ENCODE measurements at regions not wholly inside any gene's neighbourhood (a gene's known extent, or its start where the extent isn't known, plus 50 kb on each side); places are given as distances from the start of the nearest gene placed in this dataset.
"Not testable (repeated sequence)": the region's sequence is repeated elsewhere in the genome, so short reads cannot be mapped to it uniquely, and the experiment has no call there.

- DNase-seq, result no peak
These were observed 1443.1 kb downstream of the PCDH9 start for GRCh38 chr13:65787082-65787481.

GRCh38 chr13:65784088-65784816 lies 1445.9 kb downstream of the PCDH9 start:
- DNase-seq, result no peak

GRCh38 chr13:65783383-65783782 lies 1446.8 kb downstream of the PCDH9 start:
- peak; percentile 50 for DNase-seq

- not testable (repeated sequence) for DNase-seq
These were observed 1458.3 kb downstream of the PCDH9 start for GRCh38 chr13:65771704-65772313.

DNA sequence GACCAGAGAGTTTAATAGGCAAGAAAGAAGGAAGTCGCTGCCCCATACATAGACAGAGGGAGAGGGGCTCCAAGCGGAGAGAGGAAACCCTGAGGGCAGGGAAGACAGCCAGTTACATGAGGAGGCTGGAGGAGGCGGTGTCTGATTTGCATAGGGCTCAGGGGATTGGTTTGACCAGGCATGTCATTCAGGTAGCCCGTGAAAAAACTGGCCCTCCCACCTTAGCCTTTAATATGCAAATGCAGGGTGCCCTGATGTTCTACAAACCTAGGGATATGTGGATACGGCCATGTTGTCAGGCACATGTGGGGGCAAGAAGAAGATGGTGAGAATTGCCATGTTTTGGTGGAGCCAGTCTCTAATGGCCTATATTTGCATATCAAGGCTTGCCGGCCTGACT lies 1461.6 kb downstream of the PCDH9 start:
- peak; percentile 61 for DNase-seq

- no peak for DNase-seq
These were observed 1466.3 kb downstream of the PCDH9 start for GRCh38 chr13:65763811-65764210.

DNA sequence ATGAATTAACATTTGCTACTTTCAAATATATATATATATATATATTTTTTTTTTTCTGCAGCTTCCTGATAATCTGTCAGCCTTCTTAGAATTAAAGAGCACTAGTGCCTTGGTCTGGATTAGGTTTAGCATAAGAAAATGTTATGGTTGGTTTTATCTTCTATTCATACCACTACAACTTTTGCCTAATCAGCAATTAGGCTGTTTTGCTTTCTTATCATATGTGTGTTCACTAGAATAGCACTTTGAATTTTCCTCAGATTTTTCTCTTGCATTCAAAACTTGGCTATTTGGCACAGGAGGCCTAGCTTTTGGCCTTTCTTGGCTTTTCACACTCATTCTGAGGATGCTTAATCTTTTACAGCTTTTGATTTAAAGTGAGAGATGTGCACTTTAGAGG lies 1468.1 kb downstream of the PCDH9 start:
- DNase-seq, result no peak

DNA sequence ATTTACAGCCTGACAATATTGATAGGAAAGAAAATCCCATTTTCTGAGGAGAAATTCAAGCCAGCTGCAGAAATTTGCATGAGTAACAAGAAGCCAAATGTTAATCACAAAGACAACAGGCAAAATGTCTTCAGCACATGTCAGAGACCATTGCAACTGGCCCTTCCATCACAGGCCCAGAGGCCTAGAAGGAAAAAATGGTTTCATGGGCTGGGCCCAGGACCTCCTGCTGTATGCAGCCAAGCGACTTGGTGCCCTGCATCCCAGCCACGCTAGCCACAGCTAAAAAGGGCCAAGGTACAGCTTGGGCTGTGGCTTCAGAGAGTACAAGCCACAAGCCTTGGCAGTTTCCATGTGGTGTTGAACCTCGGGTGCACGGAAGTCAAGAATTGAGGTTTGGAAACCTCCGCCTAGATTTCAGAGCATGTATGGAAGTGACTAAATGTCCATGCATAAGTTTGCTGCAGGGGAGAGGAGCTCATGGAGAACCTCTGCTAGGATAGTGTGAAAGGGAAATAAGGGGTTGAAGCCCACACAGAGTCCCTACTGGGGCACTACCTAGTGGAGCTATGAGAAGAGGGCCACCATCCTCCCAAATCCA lies 1474.0 kb downstream of the PCDH9 start:
- no peak for DNase-seq

- DNase-seq, result no peak
These were observed 1481.9 kb downstream of the PCDH9 start for GRCh38 chr13:65748227-65748626.

DNA sequence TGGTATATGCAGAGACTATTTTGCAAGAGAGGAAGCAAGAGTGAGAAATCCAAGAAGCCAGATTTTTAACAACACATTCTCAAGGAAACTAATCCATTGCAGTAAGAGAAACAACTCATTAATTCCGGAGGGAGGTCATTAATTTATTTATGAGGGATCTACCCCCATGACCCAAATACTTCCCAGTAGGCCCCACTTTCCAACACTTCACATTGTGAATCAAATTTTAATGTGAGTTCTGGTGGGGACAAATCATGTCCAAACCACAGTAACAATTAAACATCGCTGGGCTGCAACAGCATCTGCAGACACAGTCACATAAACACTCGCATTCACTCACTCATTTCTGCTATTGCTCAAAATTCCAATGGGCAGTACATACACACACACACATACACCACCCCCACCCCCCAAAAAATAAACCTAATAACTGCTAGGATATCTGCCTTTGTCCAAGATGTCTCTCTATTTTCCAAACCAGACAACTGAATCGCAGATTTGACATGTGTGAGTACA lies 1483.7 kb downstream of the PCDH9 start:
- DNase-seq, result no peak

- no peak for DNase-seq
These were observed 1485.3 kb downstream of the PCDH9 start for GRCh38 chr13:65744836-65745235.

DNA sequence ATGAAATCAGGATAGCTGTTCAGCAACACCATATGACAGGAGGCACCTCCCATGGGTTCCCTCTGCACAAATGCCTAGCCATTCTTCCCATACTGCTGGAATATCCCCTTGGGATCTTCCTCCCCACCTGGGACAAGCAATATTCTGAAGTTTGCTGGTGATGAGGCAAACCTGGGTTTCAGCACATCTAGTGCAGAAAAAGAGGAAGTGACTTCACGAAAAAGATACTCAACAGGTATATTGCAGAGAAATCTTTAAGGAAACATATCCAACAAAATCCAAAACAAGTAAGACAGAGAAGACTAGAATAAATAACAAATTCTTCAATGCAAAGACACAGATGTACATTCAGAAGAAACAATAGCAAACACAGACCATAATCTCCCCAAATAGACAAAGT lies 1497.0 kb downstream of the PCDH9 start:
- DNase-seq, result no peak

GRCh38 chr13:65727070-65727469 lies 1503.1 kb downstream of the PCDH9 start:
- DNase-seq, result no peak

DNA sequence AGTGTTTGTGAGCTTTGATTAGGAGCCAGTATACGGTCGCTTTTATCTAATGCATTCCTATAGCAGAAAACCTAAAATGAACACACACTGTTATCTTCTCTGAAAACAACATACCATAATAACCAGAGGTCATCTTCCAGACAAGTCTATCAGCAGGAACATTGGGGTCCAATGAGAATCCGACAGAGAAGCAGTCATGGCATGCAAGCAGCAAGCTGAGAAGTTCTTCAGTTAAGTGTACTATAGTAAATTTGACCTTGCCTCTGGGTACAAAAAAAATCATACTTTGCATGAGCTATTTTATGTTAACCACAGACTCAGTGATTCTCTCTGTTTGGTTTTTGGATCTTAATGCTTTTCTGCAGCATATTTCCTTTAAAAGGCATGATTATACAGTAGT lies 1505.1 kb downstream of the PCDH9 start:
- no peak for DNase-seq

GRCh38 chr13:65724226-65724625 lies 1505.9 kb downstream of the PCDH9 start:
- DNase-seq, result no peak

GRCh38 chr13:65722506-65722905 lies 1507.6 kb downstream of the PCDH9 start:
- DNase-seq, result no peak

DNA sequence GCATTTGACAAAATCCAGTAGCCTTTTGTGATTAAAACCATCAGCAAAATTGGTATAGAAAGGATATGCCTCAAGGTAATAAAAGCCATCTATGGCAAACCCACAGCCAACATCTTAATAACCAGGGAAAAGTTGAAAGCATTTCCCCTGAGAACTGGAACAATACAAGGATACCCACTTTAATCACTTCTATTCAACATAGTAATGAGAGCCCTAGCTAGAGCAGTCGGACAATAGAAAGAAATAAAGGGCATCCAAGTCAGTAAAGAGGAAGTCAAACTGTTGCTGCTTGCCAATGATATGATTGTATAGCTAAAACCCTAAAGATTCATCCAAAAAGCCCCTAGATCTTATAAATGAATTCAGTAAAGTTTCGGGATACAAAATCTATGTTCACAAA lies 1510.3 kb downstream of the PCDH9 start:
- DNase-seq, result no peak

DNA sequence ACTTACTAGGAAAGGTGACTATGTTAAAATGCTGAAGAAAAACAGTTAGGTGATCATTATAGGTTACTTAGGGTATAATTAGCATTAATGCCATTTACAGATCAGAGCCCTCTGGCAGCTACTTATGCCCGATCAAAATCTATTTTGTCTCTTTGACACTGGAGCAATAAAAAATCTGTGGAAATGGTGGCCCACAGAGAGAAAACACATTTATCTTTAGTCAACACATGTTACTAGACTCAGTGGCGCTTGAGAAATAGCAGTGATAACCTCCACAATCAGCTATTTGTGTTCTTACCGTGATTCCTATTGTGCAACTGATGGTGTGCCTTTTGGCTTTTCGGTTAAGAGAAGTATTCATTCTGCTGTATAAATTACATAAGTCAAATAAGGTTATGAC lies 1519.6 kb downstream of the PCDH9 start:
- DNase-seq, result no peak

DNA sequence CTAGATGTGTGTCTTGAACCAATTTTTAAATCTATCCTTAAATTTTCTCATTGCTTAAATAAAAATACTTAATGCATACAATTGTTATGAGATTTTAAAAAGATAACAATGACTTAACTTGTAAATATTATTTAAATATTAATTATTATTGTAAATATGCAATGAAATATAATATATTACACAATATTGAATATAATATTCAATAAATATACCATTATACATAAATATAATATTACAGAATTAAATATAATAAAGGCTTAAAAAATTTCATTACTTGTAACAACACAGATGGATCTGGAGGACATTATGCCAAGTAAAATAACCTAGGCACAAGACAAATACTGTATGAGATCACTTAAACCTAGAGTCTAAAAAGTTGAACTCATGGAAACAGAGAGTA lies 1532.3 kb downstream of the PCDH9 start:
- no peak for DNase-seq

GRCh38 chr13:65679240-65679639 lies 1550.9 kb downstream of the PCDH9 start:
- DNase-seq, result no peak

GRCh38 chr13:65677906-65678305 lies 1552.2 kb downstream of the PCDH9 start:
- DNase-seq, result no peak

- DNase-seq, result not testable (repeated sequence)
These were observed 1554.8 kb downstream of the PCDH9 start for GRCh38 chr13:65675383-65675782.

- no peak for DNase-seq
These were observed 1560.0 kb downstream of the PCDH9 start for GRCh38 chr13:65670014-65670625.

- DNase-seq, result no peak
These were observed 1569.4 kb downstream of the PCDH9 start for GRCh38 chr13:65660731-65661130.
